GM21529 (cell line): ENCODE measurements at regions not wholly inside any gene's neighbourhood (a gene's known extent, or its start where the extent isn't known, plus 50 kb on each side); places are given as distances from the start of the nearest gene placed in this dataset.
A peak's percentile ranks its signal among the peaks of the same experiment; 100 is the strongest.

ENCODE experiments used
- ATAC-seq: cut with Tn5 transposase; IDR thresholded peaks from one replicate; pipeline ENCODE4 v1.9.1; 2021; ENCODE audit not compliant: unreplicated experiment

DNA sequence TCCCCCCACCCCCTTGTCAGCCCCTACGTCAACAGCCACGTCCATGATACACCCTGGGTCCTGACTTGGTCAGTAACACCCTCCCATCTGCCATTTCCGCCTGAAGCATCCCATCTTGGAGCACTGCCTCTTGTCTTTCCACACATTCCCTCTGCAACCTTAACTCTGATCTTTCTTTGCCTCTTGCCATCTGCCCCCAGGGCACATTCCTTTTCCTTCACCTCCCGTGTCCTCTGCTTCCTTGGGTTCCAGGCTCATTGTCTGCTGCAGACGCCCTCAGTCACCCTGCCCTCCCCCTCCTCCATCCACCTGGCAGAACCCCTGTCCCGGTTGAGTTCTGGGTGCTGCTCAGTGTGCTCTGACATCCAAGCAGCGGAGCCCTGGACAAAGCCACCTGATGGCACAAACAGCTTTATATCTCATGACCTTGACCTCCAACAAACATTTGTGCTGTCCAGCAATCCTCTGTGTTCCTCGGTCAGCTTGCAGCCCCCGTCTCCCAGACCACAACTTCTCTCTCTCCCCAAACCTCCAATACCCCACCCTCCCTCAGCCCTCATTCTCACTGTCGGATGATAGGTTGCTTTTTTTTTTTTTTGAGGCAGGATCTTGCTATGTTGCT, 97.7 kb upstream of the IER5L start:
- ATAC-seq, result no peak

DNA sequence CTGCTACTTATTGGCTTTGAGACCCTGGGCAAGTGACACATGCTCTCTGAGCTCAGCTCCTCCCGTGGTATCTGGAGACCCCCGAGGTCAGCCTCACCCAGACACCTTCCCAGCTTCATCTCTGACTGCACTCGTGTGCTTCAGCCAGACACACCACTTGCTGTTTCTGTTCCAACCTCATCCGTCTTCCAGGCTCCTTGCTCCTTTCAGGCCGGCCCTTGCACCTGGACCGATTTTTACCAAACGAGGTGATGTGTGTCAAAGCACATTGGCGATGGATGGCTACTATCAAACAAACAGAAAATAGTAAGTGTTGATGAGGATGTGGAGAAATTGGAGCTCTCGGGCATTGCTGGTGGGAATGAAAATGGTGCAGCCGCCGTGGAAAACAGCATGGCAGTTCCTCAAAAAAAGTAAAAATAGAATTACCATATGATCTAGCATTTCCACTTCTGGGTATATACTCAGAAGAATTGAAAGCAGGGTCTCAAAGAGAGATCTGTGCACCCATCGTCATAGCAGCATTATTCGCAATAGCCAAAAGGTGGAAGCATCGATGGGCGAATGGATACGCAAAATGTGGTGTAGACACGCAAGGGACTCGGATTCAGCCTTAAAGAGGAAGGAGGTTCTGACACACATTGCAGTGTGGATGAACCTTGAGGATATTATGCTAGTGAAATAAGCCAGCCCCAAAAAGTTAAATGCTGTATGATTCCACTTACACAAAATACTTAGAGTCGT, 96.1 kb upstream of the IER5L start:
- no peak for ATAC-seq

GRCh38 chr9:129273136-129273895, 95.3 kb upstream of the IER5L start:
- ATAC-seq, result no peak

- ATAC-seq, result no peak
These were observed 94.4 kb upstream of the IER5L start for GRCh38 chr9:129272348-129273025.

- peak; percentile 64 for ATAC-seq
These were observed 92.9 kb upstream of the IER5L start for GRCh38 chr9:129270903-129271431.

DNA sequence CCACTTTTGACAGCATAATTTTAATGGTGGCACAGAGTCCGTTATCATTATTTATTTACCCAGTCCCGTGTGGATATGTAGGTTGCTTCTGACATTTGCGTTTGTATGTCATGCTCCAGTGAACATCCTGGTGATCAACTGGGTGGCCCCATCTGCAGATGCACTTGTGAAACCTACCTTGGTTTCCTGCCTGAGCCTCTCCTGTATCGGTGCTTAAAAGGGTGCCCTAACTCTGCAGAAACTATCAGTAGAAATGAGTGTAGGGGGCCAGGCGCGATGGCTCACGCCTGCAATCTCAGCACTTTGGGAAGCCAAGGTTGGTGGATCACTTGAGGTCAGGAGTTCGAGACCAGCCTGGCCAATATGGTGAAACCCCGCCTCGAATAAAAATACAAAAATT, 92.1 kb upstream of the IER5L start:
- ATAC-seq, result peak; percentile 67

GRCh38 chr9:129267141-129267540, 89.1 kb upstream of the IER5L start:
- ATAC-seq, result no peak

- no peak for ATAC-seq
These were observed 88.5 kb upstream of the IER5L start for GRCh38 chr9:129266536-129266935.

DNA sequence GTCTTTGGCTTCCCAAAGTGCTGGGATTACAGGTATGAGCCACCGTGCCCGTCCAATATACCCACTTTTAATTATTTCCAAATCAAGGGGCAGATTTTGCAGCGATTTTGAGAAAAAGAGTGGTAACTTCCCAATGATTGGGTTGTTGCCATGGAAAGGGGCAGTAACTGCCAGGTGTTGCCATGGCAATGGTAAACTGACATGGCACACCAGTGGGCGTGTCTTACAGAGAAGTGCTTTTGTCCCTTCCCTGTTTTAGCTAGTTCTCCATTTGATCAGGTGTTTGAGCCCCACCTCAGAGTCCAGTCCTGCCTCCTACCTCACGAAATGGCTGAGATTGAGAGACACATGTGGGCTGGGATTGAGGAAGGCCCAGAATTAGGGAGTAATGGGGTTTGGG, 86.3 kb upstream of the IER5L start:
- no peak for ATAC-seq

DNA sequence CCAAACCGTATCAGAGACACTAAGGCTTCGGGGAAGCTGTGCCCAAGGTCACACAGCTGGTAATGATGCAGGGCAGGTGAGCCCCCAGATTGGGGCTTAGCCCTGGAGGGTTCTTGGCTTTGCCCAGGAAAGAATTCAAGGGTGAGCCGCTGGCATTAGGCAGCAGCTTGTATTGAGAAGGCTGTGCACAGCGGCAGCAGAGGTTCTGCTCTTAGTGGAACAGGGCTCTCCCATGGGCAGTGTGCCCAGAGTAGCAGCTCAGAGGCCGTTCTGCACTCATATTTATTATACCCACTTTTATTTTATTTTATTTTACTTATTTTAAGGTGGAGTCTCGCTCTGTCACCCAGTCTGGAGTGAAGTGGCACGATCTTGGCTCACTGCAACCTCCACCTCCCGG, 85.8 kb upstream of the IER5L start:
- ATAC-seq, result no peak

GRCh38 chr9:129262261-129262660, 84.2 kb upstream of the IER5L start:
- ATAC-seq, result no peak

- no peak for ATAC-seq
These were observed 81.3 kb upstream of the IER5L start for GRCh38 chr9:129259375-129259774.

DNA sequence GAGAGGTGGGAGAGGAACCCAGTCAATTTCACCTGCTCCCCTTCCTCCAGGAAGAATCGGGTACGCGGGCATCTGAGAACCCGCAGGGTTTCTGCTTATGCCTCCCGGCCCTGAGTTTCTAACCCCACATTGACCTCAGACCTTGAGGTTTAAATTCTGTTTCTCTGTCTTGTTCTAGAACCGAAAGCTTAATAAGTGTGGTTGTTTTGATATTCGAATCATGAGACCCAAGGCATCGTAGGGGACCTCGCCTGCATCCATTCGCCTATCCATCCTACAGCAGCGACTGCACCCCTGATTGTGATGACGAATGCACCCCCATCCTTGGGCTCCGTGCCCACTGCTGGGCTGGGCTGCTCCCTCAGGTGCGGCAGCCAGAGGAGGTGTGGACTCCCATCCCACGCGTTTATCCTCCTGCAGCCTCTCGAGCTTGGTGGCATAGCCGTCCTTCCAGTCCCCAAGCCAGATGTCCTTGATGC, 80.8 kb upstream of the IER5L start:
- ATAC-seq, result no peak

DNA sequence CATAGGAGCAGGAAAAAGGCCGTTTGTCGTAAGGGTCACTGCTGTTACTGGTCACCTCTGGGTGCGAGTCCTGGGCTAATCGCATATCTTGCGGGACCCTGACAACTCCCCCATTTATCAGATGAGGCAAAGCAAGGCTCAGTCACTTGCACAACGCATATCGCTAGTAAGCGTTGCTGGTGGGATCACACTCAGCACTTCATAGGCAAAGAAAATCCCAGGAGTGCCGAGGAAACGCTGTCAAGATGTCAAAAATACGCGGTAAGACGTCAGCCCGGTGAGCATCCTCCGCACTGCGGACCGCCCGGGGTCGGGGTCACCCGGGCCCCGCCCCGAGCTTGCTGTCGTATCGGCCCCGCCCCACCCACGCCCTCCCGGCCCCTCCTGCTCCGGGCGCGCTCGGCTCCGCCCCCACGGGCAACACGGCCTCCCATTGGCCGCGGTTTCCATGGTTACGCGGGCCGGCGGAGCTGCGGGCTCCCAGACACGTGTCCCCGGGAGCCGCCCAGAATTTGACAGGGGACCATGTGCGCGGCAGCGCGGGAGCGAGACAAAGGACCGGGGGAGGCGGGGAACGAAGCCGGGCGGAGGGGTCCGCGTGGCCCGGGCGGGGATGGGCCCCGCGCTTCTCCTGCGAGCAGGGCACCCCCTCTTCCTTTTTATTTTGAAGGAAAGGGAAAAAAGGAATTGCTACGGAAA, 80.2 kb upstream of the IER5L start:
- ATAC-seq, result no peak

GRCh38 chr9:129256959-129257713, 79.1 kb upstream of the IER5L start:
- ATAC-seq, result no peak

DNA sequence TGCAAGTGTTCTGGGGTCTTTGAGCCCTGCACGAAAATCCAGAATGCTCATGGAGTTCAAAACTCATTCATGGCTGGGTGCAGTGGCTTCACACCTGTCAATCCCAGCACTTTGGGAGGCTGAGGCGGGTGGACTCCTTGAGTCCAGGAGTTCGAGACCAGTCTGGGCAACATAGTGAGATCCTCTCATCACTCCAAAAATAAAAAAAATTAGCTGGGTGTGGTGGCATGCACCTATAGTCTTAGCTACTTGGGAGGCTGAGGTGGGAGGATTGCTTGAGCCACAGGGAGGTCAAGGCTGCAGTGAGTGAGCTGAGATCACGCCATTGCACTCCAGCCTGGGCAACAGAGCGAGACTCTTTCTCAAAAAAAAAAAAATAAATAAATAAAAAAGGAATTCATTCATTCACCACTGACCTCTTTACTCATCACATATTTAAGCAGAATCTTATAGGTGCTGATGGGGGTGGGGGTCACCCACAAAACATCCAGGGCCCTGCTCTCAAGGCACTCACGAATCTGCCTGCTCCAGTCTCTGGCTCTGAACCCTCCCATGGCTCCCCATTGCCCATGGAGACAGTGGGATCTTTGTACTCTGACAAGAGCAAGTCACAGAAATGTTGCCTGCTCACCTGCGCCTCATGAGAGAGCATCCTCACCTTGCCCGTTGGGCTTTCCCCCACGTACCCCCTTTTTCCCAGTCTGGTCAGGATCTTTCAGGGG, 76.7 kb upstream of the IER5L start:
- ATAC-seq, result no peak

DNA sequence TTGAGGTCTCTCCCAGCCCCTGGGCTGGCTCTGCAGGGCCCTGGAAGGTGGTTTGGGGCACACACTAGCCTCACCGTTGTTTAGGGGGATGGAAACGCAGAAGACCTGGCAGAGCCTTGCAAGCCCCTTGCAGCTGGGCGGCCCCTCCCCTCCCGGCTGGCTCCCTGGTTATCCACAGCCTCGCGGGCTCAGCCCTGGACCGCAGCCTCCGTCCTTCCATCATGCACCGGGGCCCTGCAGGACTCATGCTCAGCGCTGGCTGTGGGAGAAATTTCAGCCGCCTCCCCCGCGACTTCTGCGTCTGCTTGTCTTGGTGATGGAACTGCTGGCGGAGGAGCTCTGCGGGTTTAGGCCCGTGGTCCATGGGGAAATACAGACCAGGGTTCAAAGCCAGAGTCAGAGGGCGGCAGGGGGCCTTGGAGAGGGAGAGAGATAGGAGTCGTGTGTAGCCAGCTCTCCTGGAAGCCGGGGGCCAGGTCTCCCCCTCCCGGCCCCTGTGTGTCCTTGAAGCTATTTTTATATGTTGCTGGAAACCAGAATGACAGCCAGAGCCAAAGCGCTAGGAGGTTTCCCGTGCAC, 75.8 kb upstream of the IER5L start:
- ATAC-seq, result no peak

GRCh38 chr9:129252937-129253802, 75.1 kb upstream of the IER5L start:
- ATAC-seq, result no peak
